A673 (cell line): ENCODE measurements at regions not wholly inside any gene's neighbourhood (a gene's known extent, or its start where the extent isn't known, plus 50 kb on each side); places are given as distances from the start of the nearest gene placed in this dataset.

Experiments used
- BruUV-seq: library from RNA; stranded (reverse); fragments of 400-500 nt; replicated peaks from 2 replicates; lab custom pipeline; 2021; lab: Mats Ljungman, UMichigan
- CTCF ChIA-PET: fragments of 300-600 bp; sonication (Branson Sonifier 250); formaldehyde crosslinking; loops from one replicate; lab custom pipeline; 2022; ENCODE audit warnings: antibody characterized with exemption; lab: Charles Lee
- POLR2A ChIA-PET: fragments of 300-600 bp; sonication (Branson Sonifier 250); formaldehyde crosslinking; loops from one replicate; lab custom pipeline; 2022; ENCODE audit warnings: antibody characterized with exemption; ENCODE audit not compliant: low non-redundant PET; lab: Charles Lee
- DNase-seq: peaks from one replicate; pipeline ENCODE4 v3.0.0-alpha.2; 2015; ENCODE audit warnings: low spot score
- H3K27ac ChIP-seq: fragments of 200-600 bp; sonication (generic); 2 replicates; pipeline ENCODE4 v1.5.1; 2016; ENCODE audit warnings: mixed run types, low read depth, mild to moderate bottlenecking, mixed read lengths, antibody characterized with exemption, low read length; ENCODE audit not compliant: poor library complexity, severe bottlenecking
- H3K27me3 ChIP-seq: fragments of 200-600 bp; sonication (generic); replicated peaks from 2 replicates; pipeline ENCODE4 v1.6.1; 2017; ENCODE audit warnings: mixed run types, low read depth, mild to moderate bottlenecking, mixed read lengths, antibody characterized with exemption, low read length; ENCODE audit not compliant: insufficient read depth, poor library complexity
- H3K36me3 ChIP-seq: fragments of 200-600 bp; sonication (generic); 2 replicates; pipeline ENCODE4 v1.6.1; 2016; ENCODE audit warnings: mixed run types, mild to moderate bottlenecking, mixed read lengths, antibody characterized with exemption, low read length; ENCODE audit not compliant: insufficient read depth, poor library complexity, severe bottlenecking
- H3K4me1 ChIP-seq: fragments of 200-600 bp; sonication (generic); 2 replicates; pipeline ENCODE4 v1.6.1; 2017; ENCODE audit warnings: mixed run types, mild to moderate bottlenecking, mixed read lengths, antibody characterized with exemption, low read length; ENCODE audit not compliant: insufficient read depth, poor library complexity, severe bottlenecking
- H3K4me3 ChIP-seq: fragments of 200-600 bp; sonication (generic); 2 replicates; pipeline ENCODE4 v1.5.1; 2016; ENCODE audit warnings: low read depth, mixed run types, mild to moderate bottlenecking, mixed read lengths, low read length; ENCODE audit not compliant: poor library complexity, severe bottlenecking
- H3K9me3 ChIP-seq: fragments of 200-600 bp; sonication (generic); 2 replicates; pipeline ENCODE4 v1.6.1; 2016; ENCODE audit warnings: mixed run types, low read depth, mild to moderate bottlenecking, mixed read lengths, antibody characterized with exemption, low read length; ENCODE audit not compliant: poor library complexity, severe bottlenecking
- CTCF ChIP-seq: fragments of 300-800, 200-600 bp; sonication (generic); conservative IDR thresholded peaks from 2 replicates; pipeline ENCODE4 v1.5.1; 2017; ENCODE audit warnings: low read depth, mild to moderate bottlenecking, antibody characterized with exemption, low read length, moderate library complexity, mixed read lengths
- EZH2 ChIP-seq: fragments of 200-600 bp; sonication (generic); IDR thresholded peaks from 2 replicates; pipeline ENCODE4 v1.6.1; 2017; ENCODE audit warnings: borderline replicate concordance, low read depth, mild to moderate bottlenecking, mixed read lengths, antibody characterized with exemption, low read length; ENCODE audit not compliant: poor library complexity, severe bottlenecking
- intact Hi-C: fragments of 100-400 bp; cut with micrococcal nuclease; formaldehyde crosslinking; loops from one replicate; pipeline ENCODE4 v1.10.0; 2022; ENCODE audit not compliant: unreplicated experiment

GRCh38 chr7:41445946-41446345, 256.9 kb downstream of the INHBA start:
- CTCF ChIA-PET: no interaction called here
- H3K36me3 ChIP-seq: no peaks in the 10 kb centered on the region
- no TSS peak for BruUV-seq
- intact Hi-C loops: no loop called here
- H3K27ac ChIP-seq: no peak overlapping the region
- DNase-seq: no peak
- no peaks in the 10 kb centered on the region for H3K27me3 ChIP-seq
- H3K4me1 ChIP-seq: no peaks in the 10 kb centered on the region
- H3K4me3 ChIP-seq: no peak overlapping the region
- H3K9me3 ChIP-seq: no peaks in the 10 kb centered on the region
- POLR2A ChIA-PET: no interaction called here
- TF ChIP-seq EZH2 (no peak), CTCF (no peak)

GRCh38 chr7:41445432-41445831, 257.5 kb downstream of the INHBA start:
- H3K27ac ChIP-seq: no peak overlapping the region
- ChIA-PET CTCF (no interaction called here), POLR2A (no interaction called here)
- TF ChIP-seq EZH2 (no peak), CTCF (no peak)
- intact Hi-C loops: no loop called here
- no peak overlapping the region for H3K4me3 ChIP-seq
- H3K27me3 ChIP-seq: no peaks in the 10 kb centered on the region
- BruUV-seq: no TSS peak
- DNase-seq: no peak
- H3K36me3 ChIP-seq: no peaks in the 10 kb centered on the region
- no peaks in the 10 kb centered on the region for H3K4me1 ChIP-seq
- no peaks in the 10 kb centered on the region for H3K9me3 ChIP-seq

GRCh38 chr7:41439515-41439879, 263.4 kb downstream of the INHBA start:
- CTCF ChIA-PET: no interaction called here

More at GRCh38 chr7:41439515-41439879, 263.4 kb downstream of the INHBA start:
- TF ChIP-seq CTCF: no peak
- no peak for TF ChIP-seq EZH2
- Histone ChIP-seq H3K4me3 (no peak overlapping the region), H3K36me3 (no peaks in the 10 kb centered on the region), H3K27me3 (no peaks in the 10 kb centered on the region), H3K27ac (no peak overlapping the region), H3K9me3 (no peaks in the 10 kb centered on the region), H3K4me1 (no peaks in the 10 kb centered on the region)
- no TSS peak for BruUV-seq
- intact Hi-C loops: no loop called here
- POLR2A ChIA-PET: no interaction called here
- DNase-seq: no peak
